ENCODE measurements at regions not wholly inside any gene's neighbourhood (a gene's known extent, or its start where the extent isn't known, plus 50 kb on each side); places are given as distances from the start of the nearest gene placed in this dataset.
"Not testable (repeated sequence)": the region's sequence is repeated elsewhere in the genome, so short reads cannot be mapped to it uniquely, and the experiment has no call there.

DNA sequence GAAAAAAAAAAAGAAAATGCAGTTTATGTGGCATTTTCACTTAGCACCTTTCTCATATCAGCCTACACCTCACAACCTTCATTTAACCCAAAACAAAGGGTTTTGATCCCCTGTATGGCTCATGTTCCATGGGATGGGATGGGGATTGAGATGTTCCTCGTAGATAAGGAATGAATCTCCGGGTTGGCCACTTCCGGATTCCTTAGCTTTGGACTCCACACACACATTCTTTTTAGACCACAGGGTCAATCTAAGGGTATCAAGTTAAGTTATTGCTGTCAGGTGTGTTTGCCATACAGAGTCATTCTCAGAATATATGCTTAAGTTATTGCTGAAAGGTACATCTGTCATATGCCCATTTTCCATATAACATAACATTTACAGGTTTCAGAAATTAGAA, 301.4 kb upstream of the TGFBR2 start:
- DNase-seq: peak; percentile 25

DNA sequence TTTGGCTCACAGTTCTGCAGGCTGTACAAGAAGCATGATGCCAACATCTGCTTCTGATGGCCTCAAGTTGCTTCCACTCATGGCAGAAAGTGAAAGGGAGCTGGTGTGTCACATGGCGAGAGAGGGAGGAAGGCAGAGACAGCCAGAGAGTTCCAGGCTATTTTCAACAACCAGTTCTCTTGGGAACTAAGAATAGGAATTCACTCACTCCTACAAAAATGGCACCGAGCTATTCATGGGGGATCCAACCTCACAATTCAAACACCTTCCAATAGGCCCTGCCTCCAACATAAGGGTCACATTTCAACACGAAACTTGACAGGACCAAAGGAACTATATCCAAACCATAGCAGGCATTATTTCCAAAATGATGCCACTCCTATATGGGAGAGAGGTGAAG, 299.5 kb upstream of the TGFBR2 start:
- no peak for DNase-seq

DNA sequence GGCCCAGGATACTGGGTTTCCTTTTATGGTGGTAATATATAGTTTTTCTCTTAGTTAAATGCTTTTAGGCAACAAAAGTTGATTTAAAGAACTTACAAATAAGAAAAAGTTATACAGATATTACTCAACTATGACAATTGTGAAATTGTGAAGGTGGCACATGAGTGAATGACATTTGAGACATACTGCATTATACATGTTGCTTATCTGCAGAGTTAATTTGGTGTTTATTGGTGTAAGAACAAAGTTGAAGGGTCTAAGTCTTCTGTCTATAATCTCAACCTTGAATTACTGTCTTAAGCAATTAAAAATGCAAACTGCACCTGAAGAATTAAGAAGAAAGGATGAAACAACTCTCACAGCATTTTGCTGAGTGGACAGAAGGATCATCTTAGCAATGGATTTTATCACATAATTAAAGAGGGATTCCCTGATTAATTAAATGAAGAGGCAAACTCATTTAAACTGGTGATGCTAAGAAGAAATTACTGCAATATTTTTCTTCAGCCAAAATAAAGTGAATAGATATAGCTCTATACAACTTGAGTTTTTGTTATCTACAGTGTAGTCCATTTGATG, 298.9 kb upstream of the TGFBR2 start:
- no peak for DNase-seq

DNA sequence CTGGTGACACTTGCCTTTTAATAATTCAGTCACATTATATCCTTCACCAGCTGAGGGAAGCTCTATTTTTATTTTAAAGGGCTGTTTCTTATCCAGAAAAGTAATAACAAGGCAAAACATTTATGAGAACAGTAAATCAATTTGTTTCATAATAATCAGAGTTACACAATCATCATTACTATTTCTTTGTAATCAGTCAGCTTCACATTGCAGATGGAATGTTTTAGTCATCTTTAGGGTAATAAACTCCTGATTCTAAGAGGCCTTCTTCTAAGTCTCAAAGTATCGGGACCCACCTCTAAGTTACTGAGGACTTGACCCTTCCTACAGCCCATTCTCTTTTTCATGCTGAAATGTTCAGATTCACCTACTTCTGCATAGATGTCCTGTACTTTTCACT, 298.3 kb upstream of the TGFBR2 start:
- DNase-seq: no peak

DNA sequence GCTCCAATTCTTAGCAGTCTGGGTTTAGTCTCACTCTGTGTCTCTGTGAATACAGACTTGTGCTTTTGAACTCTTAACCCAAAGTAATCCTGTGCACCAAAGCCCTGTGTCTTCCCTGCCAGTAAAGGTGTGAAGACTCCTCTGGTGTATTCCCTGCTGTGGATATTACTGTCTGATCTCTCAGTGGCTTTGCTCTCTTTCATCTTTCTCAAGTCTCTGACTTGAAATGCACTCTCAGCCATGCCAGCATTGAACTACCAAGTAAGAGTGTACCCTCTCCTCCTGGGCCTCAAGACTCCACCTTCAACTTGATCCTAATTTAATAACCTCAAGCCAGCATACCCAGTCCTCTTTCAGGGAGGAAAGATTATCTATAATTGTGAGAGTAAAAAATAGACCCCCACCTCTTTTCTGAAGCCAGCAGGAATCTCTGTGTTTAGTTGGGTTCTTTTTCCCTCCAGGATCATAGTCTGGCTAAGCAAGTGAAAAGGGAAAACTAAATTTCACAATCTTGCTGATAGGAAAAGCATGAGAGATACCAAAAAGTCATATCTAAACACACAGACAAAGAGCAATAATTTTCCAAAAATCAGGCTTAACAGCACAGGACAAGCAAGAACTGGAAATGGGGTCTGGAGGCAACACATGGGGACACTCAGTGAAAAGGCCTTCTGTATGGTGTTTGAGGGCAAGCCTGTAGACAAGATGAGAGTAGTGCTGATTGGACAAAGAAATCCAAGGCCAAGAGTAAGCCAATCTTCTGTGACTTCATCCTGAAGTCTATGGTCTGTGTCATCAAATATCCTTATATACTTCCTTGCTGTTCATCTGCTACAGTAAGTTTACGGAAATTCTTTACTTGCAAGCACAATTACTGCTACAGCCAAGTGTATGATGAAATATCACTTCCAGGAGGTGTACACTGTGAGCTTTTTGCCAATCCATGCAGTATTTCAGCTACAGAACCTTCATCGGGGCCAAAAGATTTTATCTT, 296.1 kb upstream of the TGFBR2 start:
- DNase-seq: peak; percentile 24

DNA sequence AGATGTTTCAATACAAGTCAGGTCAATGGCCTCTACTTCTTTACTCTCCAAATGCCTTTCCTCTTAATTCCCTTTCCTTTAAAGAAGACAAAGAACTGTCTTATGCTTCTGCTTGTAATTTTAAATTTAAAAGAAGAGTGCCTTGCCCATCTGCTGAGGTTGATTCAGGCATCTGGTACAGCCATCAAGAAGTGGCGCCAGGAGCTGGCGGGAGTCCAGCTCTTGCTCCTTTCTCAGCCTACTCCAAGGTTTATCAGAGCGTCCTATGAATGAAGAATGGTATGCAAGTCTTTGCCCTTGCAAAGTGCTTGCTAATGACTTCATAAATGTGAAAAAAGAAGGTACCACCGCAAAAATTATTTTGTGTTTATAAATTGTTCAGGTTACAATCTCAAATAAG, 294.6 kb upstream of the TGFBR2 start:
- DNase-seq: no peak

DNA sequence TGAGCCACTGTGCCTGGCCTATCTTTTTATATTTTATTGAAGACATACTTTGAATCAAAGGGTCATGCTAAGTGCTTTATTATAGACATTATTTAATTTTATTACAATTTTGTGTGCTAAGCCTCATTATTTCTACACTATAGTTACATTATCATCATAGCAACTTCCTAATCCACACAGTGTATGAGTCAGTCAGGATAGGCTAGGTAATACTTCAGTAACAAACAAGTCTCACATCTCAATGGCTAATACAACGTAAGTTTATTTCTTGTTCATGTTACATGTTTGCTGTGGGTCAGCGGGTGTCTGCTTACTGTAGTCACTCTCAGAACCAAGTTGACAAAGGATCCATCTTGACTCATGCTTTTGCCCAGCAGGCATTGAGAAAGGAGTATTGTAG, 292.6 kb upstream of the TGFBR2 start:
- DNase-seq: no peak

DNA sequence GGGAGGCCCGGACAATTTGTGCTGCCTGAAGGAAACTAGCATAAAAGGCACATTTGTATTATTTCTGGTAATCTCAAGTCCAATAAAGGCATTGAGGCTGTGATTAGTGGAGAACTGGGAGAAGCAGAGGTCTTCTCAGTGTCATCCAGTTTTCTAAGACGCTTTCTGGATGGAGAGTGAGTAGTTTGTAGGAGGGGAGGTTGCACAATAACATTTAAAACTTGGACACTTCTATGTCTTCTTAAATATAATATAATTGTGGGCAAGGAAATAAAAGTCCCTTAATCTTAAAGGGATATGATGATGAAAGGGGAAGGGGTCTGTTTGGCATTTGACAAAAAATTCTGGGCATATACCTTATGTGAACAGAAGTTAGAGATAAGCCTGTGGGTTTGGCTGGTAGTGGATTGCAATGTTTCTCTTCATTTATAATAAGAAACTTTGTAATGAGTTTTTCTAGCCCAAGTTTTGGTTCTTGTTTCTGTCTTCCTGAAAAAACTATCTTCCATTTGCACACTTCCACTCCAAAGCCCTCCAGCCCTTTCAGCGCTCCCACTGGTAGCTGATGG, 291.6 kb upstream of the TGFBR2 start:
- DNase-seq: no peak

DNA sequence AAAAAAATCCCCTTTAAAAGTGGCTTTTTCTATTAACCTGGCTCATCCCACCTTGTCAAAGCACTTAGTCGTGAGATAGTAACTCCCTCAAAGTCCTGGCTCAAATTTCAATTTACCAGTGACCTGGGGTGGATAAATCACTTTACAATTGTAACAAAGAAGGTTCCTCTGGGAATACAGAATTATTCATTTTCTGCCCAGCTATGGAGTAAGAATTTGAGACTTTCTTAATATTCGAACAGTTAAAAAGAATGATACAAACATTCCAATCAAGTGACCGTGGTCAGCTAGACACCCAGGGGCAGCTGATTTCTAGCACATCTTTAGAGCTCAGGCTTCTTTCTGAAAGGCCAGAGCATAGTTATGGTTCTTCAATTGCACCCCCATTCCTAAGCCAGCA, 291.0 kb upstream of the TGFBR2 start:
- no peak for DNase-seq

DNA sequence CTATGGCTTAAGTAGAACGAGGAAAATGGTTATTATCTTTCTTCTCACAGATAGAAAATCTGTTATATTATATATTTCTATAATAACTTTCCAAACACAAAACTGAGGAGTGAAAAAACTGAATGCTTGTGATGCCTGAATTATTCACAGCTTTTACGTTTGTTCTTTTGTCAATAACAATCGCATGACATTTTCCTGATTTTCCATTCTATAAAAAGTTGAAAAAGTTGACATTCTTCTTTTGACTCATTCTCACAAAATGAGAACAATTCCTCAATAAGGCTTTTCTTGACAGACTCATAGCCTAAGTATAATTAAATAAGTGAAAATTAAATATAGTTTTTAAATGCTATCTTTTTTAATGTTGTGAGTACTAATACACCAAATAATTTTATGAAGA, 288.8 kb upstream of the TGFBR2 start:
- DNase-seq: no peak

DNA sequence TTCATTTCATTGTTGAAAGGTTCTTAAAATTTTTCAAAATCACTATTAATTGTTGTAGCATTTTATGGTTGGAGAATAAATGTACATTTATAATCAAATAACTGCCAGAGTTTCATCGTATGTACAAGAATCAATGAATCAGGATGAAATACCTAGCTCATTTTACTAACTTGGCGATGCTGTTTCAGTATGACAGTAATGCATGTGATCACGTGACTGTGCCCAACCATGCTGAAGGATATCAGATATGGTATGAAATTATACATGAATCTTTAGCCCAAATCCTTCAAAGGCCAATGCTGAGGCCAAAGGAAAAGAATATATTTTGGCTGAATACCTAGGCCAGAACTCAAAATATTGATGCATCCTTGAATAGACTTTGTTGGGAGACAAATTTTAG, 288.3 kb upstream of the TGFBR2 start:
- DNase-seq: no peak

DNA sequence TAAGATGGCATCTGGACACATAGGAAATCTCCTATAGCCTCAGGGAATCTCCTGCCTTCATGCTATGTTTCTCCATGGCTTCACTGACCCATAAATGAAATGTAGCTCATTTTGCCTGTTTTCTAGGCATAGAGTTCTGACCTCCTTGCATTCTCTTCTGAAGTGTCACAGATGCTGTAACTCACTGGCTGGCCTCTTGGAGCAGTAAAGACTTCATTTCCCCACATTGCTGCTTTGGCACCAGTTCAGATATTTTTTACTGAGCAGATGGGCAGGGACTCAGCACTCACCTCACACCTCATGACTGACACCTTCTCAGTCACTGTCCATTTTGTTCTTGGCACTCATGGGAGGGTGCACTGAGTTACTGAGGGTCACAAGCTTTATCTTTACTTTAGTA, 286.7 kb upstream of the TGFBR2 start:
- DNase-seq: peak; percentile 22

DNA sequence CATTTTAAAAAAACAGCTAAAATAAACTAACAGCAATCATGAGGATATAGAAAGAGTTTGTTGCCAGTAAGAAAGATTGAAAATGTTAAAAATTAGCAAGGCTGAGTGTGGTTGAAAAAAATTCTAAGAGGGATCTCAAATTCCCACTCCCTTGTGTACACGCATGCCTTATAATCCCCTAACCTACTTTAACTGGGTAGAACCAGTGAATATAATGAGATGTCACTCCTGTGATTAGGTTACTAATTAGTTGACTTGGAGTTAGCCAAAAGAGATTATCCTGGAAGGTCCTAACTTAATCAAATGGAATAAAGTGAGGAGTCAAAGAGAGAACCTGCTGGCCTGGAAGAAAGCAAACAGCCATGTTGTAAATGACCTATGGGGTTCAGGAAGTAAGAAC, 286.0 kb upstream of the TGFBR2 start:
- DNase-seq: no peak

DNA sequence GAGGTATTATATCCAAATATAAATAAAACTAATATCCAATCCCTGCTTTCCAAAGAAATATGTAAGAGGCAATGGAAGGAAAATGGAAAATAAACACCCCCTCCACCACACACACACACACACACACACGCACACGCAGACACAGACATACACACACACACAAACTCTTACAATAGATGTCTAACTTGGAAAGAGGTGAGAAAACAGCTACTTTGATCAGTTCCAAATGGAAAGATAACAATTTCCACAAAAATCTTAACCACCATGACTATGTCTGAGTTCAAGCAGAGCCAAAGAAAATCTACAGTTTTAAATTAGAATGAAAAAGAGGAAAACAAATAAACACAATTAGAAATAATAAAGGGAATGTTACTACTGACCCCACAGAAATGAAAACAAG, 285.3 kb upstream of the TGFBR2 start:
- DNase-seq: no peak

DNA sequence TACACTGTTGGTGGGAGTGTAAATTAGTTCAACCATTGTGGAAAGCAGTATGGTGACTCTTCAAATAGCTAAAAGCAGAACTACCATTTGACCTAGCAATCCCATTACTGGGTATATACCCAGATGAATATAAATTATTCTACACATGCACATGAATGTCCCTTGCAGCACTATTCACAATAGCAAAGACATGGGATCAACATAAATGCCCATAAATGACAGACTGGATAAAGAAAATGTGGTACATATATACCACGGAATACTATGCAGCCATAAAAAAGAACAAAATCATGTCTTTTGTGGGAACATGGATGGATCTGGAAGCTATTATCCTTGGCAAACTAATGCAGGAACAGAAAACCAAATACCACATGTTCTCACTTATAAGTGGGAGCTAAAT, 282.8 kb upstream of the TGFBR2 start:
- not testable (repeated sequence) for DNase-seq

DNA sequence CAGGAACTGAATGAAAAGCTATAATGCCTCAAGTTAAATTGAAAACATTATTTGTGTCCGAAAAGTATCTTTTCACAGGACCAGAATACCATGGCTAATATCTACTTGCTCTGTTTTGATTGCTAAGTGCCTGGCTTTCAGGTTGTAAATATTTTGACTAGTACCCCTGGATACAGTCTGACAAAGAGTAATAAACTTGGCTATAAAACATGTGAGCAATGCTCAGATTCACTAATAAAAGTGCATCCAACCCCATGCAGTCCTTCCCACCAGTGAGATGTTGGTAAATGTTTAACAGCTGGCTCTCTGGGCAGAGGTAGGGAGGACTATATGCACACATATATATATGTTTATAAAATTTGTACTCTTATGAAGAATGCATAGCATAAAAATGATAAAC, 281.8 kb upstream of the TGFBR2 start:
- no peak for DNase-seq

DNA sequence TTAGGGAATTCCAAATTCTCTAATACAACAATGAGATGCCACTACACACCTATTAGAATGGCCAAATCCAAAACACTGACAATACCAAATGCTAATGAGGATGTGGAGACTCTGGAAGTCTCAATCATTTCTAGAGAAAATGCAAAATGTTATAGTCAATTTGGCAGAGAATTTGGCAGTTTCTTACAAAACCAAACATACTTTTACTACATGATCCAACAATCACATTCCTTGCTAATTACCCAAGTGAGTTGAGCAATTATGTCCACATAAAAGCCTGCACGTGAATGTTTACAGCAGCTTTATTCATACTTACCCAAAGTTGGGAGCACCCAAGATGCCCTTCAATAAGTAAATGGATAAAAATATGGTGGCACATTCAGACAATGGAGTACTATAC, 278.4 kb upstream of the TGFBR2 start:
- not testable (repeated sequence) for DNase-seq

DNA sequence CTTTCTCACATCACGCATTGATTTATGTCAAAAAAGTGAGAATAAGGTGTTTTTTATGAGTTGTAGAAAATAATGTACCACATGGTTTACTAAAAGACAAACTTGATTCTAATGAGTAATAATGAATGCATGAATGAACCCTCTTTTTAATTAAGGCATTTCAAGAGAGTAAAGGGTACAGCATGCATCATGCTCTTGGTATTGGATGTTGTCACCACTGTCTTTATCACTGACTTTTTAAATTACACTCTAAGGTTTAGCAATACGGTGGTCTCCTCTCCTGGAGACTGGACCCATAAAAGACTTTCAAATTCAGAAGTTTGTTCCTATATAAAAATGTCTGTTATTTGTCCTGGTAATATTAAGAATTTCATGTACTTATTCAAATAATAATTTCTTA, 277.5 kb upstream of the TGFBR2 start:
- DNase-seq: not testable (repeated sequence)

DNA sequence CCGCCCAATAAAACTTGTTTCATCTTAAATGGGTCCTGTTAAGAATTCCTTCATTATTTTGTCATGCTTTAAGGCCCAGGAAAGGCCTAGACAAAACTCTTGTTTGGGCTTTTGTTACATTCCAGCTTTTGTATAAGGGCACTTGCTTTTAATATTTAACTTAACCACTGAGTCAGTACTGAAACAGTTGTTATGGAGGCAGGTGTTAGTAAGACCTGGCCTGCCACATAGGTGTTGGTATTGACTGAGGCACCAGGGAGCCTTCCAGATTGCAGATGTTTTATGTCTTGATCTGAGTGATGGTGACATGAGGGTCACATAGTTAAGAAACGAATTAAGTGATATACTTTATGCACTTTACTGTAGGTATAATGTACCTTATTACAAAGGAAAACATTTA, 274.9 kb upstream of the TGFBR2 start:
- no peak for DNase-seq

DNA sequence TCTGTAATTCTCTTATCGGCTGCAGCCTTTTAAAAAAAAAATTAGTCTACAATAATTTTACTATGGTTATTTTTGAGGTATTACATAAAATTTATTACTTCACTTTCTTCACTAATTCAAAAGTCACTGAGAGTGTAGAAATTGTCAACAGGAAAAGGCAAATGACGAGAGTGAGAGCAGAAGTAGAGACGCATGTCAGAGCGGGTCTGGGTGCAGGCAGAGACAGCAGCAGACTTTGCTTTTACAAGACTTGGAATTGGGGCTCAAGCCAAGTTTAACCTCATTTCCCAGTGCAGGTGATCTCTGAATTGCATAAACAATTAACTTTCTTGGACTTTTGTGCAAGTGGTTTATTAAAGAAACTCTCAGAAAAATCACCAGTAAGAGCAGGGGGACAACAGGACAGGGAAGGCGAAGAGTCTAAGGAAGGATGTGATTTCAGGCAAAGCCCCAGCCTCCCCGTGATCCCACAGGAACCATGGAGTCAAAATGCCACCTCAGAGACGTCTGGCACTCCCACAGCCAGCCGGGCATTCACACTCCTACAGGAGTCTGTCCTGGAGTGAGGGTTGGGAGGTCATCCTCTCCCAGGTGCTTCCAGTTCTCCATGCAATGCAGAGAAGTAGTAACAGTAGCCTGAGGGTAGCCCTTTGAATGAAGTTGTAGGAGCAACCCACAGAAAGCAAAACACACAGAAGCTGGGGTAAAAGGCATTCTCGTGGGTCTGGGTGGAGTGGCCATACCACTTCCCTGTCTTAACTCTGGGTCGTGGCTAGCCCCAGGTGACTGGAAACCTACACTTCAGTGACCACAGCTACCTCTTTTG, 274.0 kb upstream of the TGFBR2 start:
- no peak for DNase-seq

DNA sequence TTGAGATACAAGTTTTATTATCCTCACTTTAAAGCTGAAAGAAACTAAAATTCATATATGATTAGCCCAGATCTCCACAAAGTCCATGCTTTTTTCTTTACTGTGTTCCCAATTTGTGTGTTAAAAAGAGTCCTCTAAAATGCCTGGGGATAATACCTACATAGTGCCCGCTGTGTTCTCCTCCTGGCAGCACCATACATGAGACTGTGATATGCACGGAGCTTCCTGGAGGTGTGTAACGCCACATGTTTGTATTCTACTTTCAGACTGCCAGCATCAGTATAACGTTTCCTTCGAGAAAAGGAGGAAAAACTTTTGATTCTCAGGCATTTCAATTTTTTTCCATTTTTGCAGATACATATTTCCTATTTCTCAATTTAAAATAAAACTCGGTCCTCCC, 273.3 kb upstream of the TGFBR2 start:
- DNase-seq: no peak

DNA sequence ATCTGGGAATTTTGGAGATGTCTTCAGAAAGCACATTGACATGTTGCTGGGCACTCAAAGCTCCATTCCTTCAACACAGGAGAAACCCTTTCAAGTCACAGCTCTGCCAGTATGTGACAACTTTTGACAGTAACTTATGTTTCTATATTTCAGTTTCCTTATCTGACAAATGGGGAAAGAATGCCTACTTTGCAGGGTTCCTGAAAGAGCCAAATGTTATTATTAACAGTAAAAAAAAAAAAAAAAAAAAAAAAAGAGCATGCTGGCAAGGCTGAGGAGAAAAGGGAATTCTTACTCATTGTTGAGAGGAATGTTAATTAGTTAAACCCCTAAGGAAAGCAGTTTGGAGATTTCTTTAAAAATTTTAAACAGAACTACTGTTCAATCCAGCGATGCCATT, 272.5 kb upstream of the TGFBR2 start:
- no peak for DNase-seq

DNA sequence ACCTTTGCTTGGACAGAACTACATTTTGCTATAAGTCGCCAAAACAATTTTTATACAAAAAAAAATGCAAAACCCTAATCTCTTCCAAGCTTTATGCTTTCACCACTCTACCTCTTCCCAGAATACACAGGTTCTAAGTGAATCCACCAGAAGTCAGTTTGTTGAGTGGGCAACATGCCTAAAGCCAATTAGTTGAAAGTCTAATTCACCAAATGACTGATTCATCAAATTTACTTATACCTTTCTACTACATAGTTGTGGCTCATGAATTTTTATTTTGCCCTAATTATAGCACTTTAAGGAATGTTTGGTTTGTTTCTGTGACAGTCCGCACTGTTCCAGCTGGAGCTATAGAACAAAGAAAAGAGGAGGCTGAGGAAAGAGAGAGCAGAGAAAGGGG, 265.9 kb upstream of the TGFBR2 start:
- DNase-seq: no peak

All from NCI-H226 (cell line).